GM06990 (cell line): ENCODE measurements at regions not wholly inside any gene's neighbourhood (a gene's known extent, or its start where the extent isn't known, plus 50 kb on each side); places are given as distances from the start of the nearest gene placed in this dataset.

Experiments
- DNase-seq: peaks from one replicate; pipeline ENCODE4 v3.0.0-alpha.2; 2011; ENCODE audit not compliant: insufficient read length; ENCODE audit errors: extremely low read depth
- H3K27me3 ChIP-seq: replicated peaks from 2 replicates; pipeline ENCODE4 v1.6.0; 2011; ENCODE audit warnings: low read length; ENCODE audit not compliant: control insufficient read depth, insufficient read depth
- H3K36me3 ChIP-seq: 2 replicates; pipeline ENCODE4 v1.5.1; 2011; ENCODE audit warnings: low read length; ENCODE audit not compliant: control insufficient read depth, insufficient read depth
- H3K4me3 ChIP-seq: replicated peaks from 2 replicates; pipeline ENCODE4 v1.5.1; 2011; ENCODE audit warnings: low read depth, mild to moderate bottlenecking, control low read depth, low read length
- CTCF ChIP-seq: IDR thresholded peaks from 2 replicates; pipeline ENCODE4 v1.5.1; 2011; ENCODE audit warnings: low read length, control low read depth, mild to moderate bottlenecking, inconsistent platforms; ENCODE audit not compliant: insufficient read depth, poor library complexity, severe bottlenecking

- TF ChIP-seq CTCF: no peak
These were observed 217.2 kb downstream of the EDEM1 start for GRCh38 chr3:5404718-5405117.

GRCh38 chr3:5411786-5412185 is 224.3 kb downstream of the EDEM1 start:
- TF ChIP-seq CTCF: no peak
- Histone ChIP-seq H3K4me3 (no peak overlapping the region), H3K36me3 (no peaks in the 10 kb centered on the region), H3K27me3 (no peaks in the 10 kb centered on the region)
- no peak for DNase-seq

More at GRCh38 chr3:5404718-5405117, 217.2 kb downstream of the EDEM1 start:
- no peak for DNase-seq
- Histone ChIP-seq H3K4me3 (no peak overlapping the region), H3K27me3 (no peaks in the 10 kb centered on the region), H3K36me3 (no peaks in the 10 kb centered on the region)

GRCh38 chr3:5423076-5423475 is 235.6 kb downstream of the EDEM1 start:
- TF ChIP-seq CTCF: no peak
- H3K4me3 ChIP-seq: no peak overlapping the region
- DNase-seq: no peak
- H3K27me3 ChIP-seq: no peaks in the 10 kb centered on the region
- no peaks in the 10 kb centered on the region for H3K36me3 ChIP-seq

- DNase-seq: no peak
- Histone ChIP-seq H3K4me3 (no peak overlapping the region), H3K27me3 (no peaks in the 10 kb centered on the region), H3K36me3 (no peaks in the 10 kb centered on the region)
- TF ChIP-seq CTCF: no peak
These were observed 236.0 kb downstream of the EDEM1 start for GRCh38 chr3:5423523-5423922.

GRCh38 chr3:5425371-5425770 is 237.9 kb downstream of the EDEM1 start:
- H3K27me3 ChIP-seq: no peaks in the 10 kb centered on the region

More at GRCh38 chr3:5425371-5425770, 237.9 kb downstream of the EDEM1 start:
- Histone ChIP-seq H3K4me3 (no peak overlapping the region), H3K36me3 (no peaks in the 10 kb centered on the region)
- TF ChIP-seq CTCF: no peak
- no peak for DNase-seq
